ENCODE measurements at regions not wholly inside any gene's neighbourhood (a gene's known extent, or its start where the extent isn't known, plus 50 kb on each side); places are given as distances from the start of the nearest gene placed in this dataset.

DNA sequence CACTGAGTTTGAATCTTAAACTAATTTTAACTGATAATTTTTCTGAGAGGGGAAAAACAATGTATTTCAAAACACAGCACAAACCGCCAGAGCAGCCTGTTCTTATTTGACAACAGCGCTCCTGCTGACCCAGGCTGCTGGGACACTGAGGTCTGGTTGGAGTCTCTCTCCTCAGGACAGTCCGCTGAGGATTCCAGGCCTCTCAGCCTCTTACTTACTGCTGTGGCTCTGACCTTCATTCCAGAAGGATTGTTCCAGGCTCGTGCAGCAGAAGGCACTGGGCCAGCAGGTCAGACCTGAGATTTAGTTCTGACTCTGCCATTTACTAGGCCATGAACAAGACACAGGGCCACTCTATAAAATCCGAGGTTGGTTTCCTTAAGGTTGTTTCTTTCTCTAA is 393.6 kb downstream of the TDRD3 start:
- TF ChIP-seq FOXA1 (IDR thresholded peaks at IDR 0.05) (no peak), BHLHE40 (IDR thresholded peaks at IDR 0.05; ENCODE audit: borderline replicate concordance) (no peak), L3MBTL2 (conservative IDR thresholded peaks at IDR 0.05) (no peak), ARNT (IDR thresholded peaks at IDR 0.05) (no peak), ZNF384 (IDR thresholded peaks at IDR 0.05) (no peak), SUZ12 (IDR thresholded peaks at IDR 0.05) (no peak), FOXM1 (IDR thresholded peaks at IDR 0.05; ENCODE audit: borderline replicate concordance) (no peak), NFRKB (IDR thresholded peaks at IDR 0.05) (no peak), ELF4 (IDR thresholded peaks at IDR 0.05) (no peak), TARDBP (IDR thresholded peaks at IDR 0.05) (no peak), FOXK2 (IDR thresholded peaks at IDR 0.05) (no peak)
- TF ChIP-seq, protein P1, sequence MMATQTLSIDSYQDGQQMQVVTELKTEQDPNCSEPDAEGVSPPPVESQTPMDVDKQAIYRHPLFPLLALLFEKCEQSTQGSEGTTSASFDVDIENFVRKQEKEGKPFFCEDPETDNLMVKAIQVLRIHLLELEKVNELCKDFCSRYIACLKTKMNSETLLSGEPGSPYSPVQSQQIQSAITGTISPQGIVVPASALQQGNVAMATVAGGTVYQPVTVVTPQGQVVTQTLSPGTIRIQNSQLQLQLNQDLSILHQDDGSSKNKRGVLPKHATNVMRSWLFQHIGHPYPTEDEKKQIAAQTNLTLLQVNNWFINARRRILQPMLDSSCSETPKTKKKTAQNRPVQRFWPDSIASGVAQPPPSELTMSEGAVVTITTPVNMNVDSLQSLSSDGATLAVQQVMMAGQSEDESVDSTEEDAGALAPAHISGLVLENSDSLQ (IDR thresholded peaks at IDR 0.05): no peak
- DNase-seq (ENCODE audit: extremely low spot score): no peak
- POLR2A ChIA-PET: no interaction called here
- CTCF ChIA-PET: no interaction called here

DNA sequence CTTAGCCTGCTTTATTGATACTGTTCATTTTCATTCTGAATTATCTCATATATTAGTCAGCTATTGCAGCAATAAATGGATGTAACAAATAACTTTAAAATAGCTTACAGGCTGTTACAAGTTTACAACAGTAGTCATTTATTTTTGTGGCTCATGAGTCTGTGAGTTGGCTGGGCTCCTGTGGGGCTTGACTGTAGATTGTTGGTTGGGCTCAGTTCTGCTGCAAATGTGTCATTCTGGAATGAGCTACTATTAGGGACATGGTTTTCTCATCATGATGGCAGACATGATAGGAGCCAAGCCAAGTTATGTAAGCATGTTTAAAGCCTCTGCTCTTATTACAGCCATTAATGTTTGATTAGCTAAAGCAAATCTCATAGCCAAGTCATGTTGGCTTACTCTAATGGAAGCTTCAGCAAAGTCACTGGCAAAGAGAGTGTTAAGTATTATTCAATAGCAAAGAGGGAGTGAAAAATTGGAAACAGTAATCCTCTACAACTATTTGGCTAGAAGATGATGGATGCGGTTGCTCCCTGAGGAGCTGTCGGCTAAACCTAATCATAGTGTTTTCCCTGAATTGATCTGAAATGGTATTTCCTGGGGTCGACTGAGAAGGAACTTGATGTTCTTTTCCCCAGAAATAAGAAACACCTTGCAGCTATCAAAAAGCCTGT is 391.3 kb downstream of the TDRD3 start:
- CTCF ChIA-PET: no interaction called here
- DNase-seq (ENCODE audit: extremely low spot score): no peak
- POLR2A ChIA-PET: no interaction called here

DNA sequence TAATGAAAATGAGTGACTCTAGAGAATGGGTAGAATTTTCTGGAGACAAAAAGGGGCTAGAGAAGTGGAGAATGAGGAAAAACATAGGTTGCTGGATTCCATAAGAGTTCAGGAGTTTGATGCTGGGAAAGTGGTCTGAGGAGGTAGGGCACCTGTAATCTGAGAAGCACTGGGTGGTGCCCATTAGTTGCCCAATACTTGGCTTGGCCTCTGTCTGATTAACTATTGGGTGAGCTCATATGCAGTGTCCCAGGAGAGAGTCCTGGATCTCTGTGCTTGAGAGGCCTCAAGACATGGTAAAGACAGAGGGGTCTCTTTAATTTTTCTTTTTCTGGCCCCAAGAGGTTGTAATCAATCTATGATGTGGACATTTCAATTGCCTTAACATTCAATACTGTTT is 390.1 kb downstream of the TDRD3 start:
- ChIA-PET CTCF (no interaction called here), POLR2A (no interaction called here)
- DNase-seq (ENCODE audit: extremely low spot score): no peak
- TF ChIP-seq HDGF (IDR thresholded peaks at IDR 0.05; ENCODE audit: borderline replicate concordance) (no peak), SUZ12 (IDR thresholded peaks at IDR 0.05) (no peak), SP1 (IDR thresholded peaks at IDR 0.05) (no peak), FOXK2 (IDR thresholded peaks at IDR 0.05) (no peak), NFRKB (IDR thresholded peaks at IDR 0.05) (no peak), CTBP1 (IDR thresholded peaks at IDR 0.05; ENCODE audit: borderline replicate concordance) (no peak), ARNT (IDR thresholded peaks at IDR 0.05) (no peak), FOXA1 (IDR thresholded peaks at IDR 0.05) (no peak), ZNF384 (IDR thresholded peaks at IDR 0.05) (no peak), BHLHE40 (IDR thresholded peaks at IDR 0.05; ENCODE audit: borderline replicate concordance) (no peak)

More for the DNA sequence above, 391.3 kb downstream of the TDRD3 start:
- TF ChIP-seq TARDBP (IDR thresholded peaks at IDR 0.05): no peak
- TF ChIP-seq FOXK2 (IDR thresholded peaks at IDR 0.05): no peak
- TF ChIP-seq BHLHE40 (IDR thresholded peaks at IDR 0.05; ENCODE audit: borderline replicate concordance): no peak
- TF ChIP-seq LEF1 (IDR thresholded peaks at IDR 0.05; ENCODE audit: borderline replicate concordance): no peak
- no peak for TF ChIP-seq CTBP1 (IDR thresholded peaks at IDR 0.05; ENCODE audit: borderline replicate concordance)
- TF ChIP-seq SUZ12 (IDR thresholded peaks at IDR 0.05): no peak

DNA sequence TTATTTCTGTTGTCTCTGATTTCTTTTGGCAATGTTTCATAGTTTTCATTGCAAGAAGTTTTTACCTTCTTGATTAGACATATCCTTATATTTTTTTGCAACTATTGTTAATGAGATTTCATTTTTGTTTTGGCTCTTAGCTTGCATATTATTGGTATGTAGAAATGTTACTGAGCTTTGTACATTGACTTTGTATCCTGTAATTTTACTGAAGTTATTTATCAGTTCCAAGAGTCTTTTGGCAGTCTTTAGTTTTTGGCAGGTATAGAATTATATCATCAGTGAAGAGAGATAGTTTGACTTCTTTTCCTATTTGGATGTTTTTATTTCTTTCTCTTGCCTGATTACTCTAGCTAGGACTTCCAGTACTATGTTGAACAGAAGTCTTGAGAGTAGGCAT is 375.7 kb downstream of the TDRD3 start:
- TF ChIP-seq TARDBP (IDR thresholded peaks at IDR 0.05) (no peak), NFRKB (IDR thresholded peaks at IDR 0.05) (no peak), FOXM1 (IDR thresholded peaks at IDR 0.05; ENCODE audit: borderline replicate concordance) (no peak), L3MBTL2 (conservative IDR thresholded peaks at IDR 0.05) (no peak), ARNT (IDR thresholded peaks at IDR 0.05) (no peak), FOXK2 (IDR thresholded peaks at IDR 0.05) (no peak), SP1 (IDR thresholded peaks at IDR 0.05) (no peak)
- CTCF ChIA-PET: no interaction called here
- POLR2A ChIA-PET: no interaction called here

DNA sequence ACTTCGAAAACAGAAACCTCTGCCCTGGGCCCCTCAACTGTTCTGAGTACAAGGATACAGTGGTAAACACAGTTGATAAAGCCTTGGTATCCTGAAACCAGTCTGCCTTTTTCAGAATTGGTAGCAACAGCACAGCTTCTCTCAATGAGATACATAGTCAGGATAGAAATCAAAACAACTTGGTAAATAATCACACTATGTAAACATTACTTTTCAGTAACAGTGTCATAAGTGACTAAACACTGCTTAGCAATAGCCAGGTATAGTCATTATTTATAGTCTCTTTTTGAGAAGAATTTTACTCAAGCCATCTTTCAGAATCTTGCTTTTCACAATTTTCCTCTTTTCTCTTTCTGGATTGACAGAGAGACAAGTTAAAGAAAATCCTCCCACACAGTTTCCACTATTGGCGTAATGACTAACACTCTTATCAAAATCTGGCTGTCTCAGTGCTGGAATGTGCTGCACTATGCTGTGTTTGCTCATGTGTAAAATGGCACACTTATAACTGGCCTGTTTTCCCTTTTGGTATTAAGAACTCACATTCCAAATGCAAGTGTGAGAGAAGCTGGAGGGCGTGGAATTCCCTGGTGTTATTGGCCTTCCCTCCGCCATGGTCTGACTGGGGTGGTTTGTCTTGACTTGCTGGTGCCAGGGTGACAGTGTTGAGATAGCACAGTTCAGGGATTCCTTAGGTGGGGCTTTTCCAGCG is 368.8 kb downstream of the TDRD3 start:
- TF ChIP-seq HDGF (IDR thresholded peaks at IDR 0.05; ENCODE audit: borderline replicate concordance) (no peak), LEF1 (IDR thresholded peaks at IDR 0.05; ENCODE audit: borderline replicate concordance) (no peak), ARNT (IDR thresholded peaks at IDR 0.05) (no peak), SP1 (IDR thresholded peaks at IDR 0.05) (no peak), L3MBTL2 (conservative IDR thresholded peaks at IDR 0.05) (no peak)
- TF ChIP-seq, protein P1 (IDR thresholded peaks at IDR 0.05): no peak
- POLR2A ChIA-PET: no interaction called here
- no peak for DNase-seq (ENCODE audit: extremely low spot score)
- CTCF ChIA-PET: no interaction called here

More for the DNA sequence above, 375.7 kb downstream of the TDRD3 start:
- DNase-seq (ENCODE audit: extremely low spot score): no peak

DNA sequence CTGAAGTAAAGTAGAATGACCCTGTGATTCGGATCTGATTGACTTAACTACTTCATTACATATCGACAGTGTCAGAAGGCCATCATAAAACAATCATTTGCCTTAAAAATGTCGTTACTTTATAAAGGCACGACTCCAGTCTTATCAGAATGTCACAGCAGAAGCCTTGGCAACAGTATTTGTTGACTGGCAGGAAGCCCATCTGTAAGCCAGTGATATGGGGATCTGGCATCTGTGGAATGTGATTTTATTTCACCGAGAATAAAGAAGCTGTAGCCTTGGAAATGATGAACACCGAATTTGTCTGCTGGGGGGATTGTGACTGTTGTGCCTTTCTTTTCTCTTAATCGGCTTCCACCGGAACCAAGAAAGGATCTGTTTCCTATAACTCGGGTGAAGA is 362.5 kb downstream of the TDRD3 start:
- ChIA-PET CTCF (no interaction called here), POLR2A (no interaction called here)
- no peak for DNase-seq (ENCODE audit: extremely low spot score)
- no peak for TF ChIP-seq NFRKB (IDR thresholded peaks at IDR 0.05)
- no peak for TF ChIP-seq L3MBTL2 (conservative IDR thresholded peaks at IDR 0.05)
- TF ChIP-seq, protein P1 (IDR thresholded peaks at IDR 0.05): peak; percentile 50; the same call in 1 of the 2 replicates
- no peak for TF ChIP-seq ARNT (IDR thresholded peaks at IDR 0.05)
- TF ChIP-seq CTBP1 (IDR thresholded peaks at IDR 0.05; ENCODE audit: borderline replicate concordance): no peak

DNA sequence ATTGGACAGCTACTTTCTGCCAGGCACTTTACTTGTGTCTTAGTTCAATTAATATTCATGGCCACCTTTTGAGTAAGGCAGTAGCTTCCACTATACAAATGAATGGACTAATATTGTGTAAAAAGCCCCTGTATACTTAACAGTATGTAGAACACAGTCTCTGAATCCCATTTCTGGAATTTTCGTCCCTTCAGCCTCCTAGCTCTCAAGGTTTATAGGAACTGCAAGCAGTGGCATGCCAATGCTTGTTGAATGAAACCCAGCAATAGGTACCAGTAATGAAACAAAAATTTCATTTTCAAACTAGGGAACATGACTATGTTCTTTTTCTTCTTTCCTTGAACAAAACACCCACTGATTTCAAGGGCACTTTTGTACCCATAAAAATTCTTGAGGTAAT is 361.6 kb downstream of the TDRD3 start:
- CTCF ChIA-PET: no interaction called here
- TF ChIP-seq BHLHE40 (IDR thresholded peaks at IDR 0.05; ENCODE audit: borderline replicate concordance): no peak
- TF ChIP-seq ELF4 (IDR thresholded peaks at IDR 0.05): no peak
- TF ChIP-seq FOXM1 (IDR thresholded peaks at IDR 0.05; ENCODE audit: borderline replicate concordance): no peak
- TF ChIP-seq, protein P1 (IDR thresholded peaks at IDR 0.05): no peak
- TF ChIP-seq HDGF (IDR thresholded peaks at IDR 0.05; ENCODE audit: borderline replicate concordance): no peak
- no peak for TF ChIP-seq LEF1 (IDR thresholded peaks at IDR 0.05; ENCODE audit: borderline replicate concordance)
- POLR2A ChIA-PET: no interaction called here
- no peak for DNase-seq (ENCODE audit: extremely low spot score)
